ENCODE measurements at regions not wholly inside any gene's neighbourhood (a gene's known extent, or its start where the extent isn't known, plus 50 kb on each side); places are given as distances from the start of the nearest gene placed in this dataset.

GRCh38 chr2:133806564-133806963 is 238.3 kb upstream of the NCKAP5 start:
- TF ChIP-seq CTCF (IDR thresholded peaks at IDR 0.05; ENCODE audit: low read depth, low read length) (no peak), EZH2phosphoT487 (IDR thresholded peaks at IDR 0.05; ENCODE audit: low read depth) (no peak)

All from OCI-LY3 (cell line).